ENCODE measurements at regions not wholly inside any gene's neighbourhood (a gene's known extent, or its start where the extent isn't known, plus 50 kb on each side); places are given as distances from the start of the nearest gene placed in this dataset.

DNA sequence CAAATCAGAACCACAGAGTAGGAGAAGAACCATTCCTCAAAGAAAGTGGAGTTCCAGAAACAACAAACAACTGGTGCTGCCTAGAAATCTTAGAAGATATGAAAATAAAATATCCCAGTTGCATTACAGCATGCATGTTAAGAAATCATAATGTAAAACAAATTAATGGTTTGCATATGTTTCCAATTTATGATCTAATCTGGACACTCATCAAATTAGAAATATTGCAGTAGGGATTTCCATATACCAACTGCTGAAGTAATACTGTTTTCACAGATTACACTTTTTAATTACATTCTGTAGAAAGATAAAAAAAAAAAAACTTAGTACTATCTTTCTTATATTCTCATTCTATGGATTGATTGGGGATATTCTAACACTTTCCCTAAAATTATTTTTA is 1034.6 kb upstream of the C9orf72 start:
- Histone ChIP-seq H3K79me2 (ENCODE audit: insufficient read depth, low read length) (no peaks in the 10 kb centered on the region), H3K4me3 (ENCODE audit: low read depth, low read length, poor library complexity, severe bottlenecking) (no peak overlapping the region), H3K9me3 (ENCODE audit: low read length) (no peaks in the 10 kb centered on the region), H3K27me3 (ENCODE audit: insufficient read depth, low read length) (no peaks in the 10 kb centered on the region), H3K27ac (ENCODE audit: low read depth, low read length, poor library complexity, severe bottlenecking) (no peak overlapping the region), H3K9ac (ENCODE audit: low read length) (no peak overlapping the region), H4K20me1 (ENCODE audit: insufficient read depth, low read length) (no peaks in the 10 kb centered on the region), H3K36me3 (ENCODE audit: insufficient read depth, low read length) (no peaks in the 10 kb centered on the region), H3K4me2 (ENCODE audit: low read length) (no peak overlapping the region), H3K9me2 (ENCODE audit: low read depth, low read length) (no peaks in the 10 kb centered on the region), H3K4me1 (ENCODE audit: insufficient read depth, low read length, severe bottlenecking) (no peaks in the 10 kb centered on the region), H3F3A (ENCODE audit: insufficient read depth, low read length) (no peaks in the 10 kb centered on the region), H2AFZ (ENCODE audit: low read length) (no peak overlapping the region)
- TF ChIP-seq, protein P1, sequence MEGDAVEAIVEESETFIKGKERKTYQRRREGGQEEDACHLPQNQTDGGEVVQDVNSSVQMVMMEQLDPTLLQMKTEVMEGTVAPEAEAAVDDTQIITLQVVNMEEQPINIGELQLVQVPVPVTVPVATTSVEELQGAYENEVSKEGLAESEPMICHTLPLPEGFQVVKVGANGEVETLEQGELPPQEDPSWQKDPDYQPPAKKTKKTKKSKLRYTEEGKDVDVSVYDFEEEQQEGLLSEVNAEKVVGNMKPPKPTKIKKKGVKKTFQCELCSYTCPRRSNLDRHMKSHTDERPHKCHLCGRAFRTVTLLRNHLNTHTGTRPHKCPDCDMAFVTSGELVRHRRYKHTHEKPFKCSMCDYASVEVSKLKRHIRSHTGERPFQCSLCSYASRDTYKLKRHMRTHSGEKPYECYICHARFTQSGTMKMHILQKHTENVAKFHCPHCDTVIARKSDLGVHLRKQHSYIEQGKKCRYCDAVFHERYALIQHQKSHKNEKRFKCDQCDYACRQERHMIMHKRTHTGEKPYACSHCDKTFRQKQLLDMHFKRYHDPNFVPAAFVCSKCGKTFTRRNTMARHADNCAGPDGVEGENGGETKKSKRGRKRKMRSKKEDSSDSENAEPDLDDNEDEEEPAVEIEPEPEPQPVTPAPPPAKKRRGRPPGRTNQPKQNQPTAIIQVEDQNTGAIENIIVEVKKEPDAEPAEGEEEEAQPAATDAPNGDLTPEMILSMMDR (IDR thresholded peaks at IDR 0.05; ENCODE audit: low read length) = no peak
- no peak for TF ChIP-seq EZH2 (IDR thresholded peaks at IDR 0.05; ENCODE audit: borderline replicate concordance, low read length)

DNA sequence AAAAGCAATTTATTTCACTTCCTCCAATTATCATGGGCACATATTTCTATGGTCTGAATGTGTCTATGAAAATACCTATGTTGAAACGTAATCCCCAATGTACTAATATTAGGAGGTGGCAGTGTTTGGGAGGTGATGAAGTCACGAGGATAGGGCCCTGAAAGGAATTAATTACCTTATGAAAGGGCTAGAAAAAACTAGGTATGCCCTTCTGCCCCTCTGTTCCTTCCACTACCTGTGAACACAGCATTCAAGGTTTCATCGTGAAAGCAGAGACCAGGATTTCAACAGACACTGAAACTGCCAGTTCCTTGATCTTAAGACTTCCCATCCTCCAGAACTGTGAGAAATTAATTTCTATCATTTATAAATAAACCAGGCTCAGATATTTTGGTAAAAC is 1037.1 kb upstream of the C9orf72 start:
- Histone ChIP-seq H3K79me2 (ENCODE audit: insufficient read depth, low read length) (no peaks in the 10 kb centered on the region), H3K4me3 (ENCODE audit: low read depth, low read length, poor library complexity, severe bottlenecking) (no peak overlapping the region), H4K20me1 (ENCODE audit: insufficient read depth, low read length) (no peaks in the 10 kb centered on the region), H3K9ac (ENCODE audit: low read length) (no peak overlapping the region), H3F3A (ENCODE audit: insufficient read depth, low read length) (no peaks in the 10 kb centered on the region), H3K9me3 (ENCODE audit: low read length) (no peaks in the 10 kb centered on the region), H3K9me2 (ENCODE audit: low read depth, low read length) (no peaks in the 10 kb centered on the region), H3K36me3 (ENCODE audit: insufficient read depth, low read length) (no peaks in the 10 kb centered on the region), H3K4me2 (ENCODE audit: low read length) (no peak overlapping the region), H3K27me3 (ENCODE audit: insufficient read depth, low read length) (no peaks in the 10 kb centered on the region), H3K4me1 (ENCODE audit: insufficient read depth, low read length, severe bottlenecking) (no peaks in the 10 kb centered on the region), H3K27ac (ENCODE audit: low read depth, low read length, poor library complexity, severe bottlenecking) (no peak overlapping the region), H2AFZ (ENCODE audit: low read length) (no peak overlapping the region)
- no peak for TF ChIP-seq EZH2 (IDR thresholded peaks at IDR 0.05; ENCODE audit: borderline replicate concordance, low read length)
- TF ChIP-seq, protein P1 (IDR thresholded peaks at IDR 0.05; ENCODE audit: low read length) = no peak

DNA sequence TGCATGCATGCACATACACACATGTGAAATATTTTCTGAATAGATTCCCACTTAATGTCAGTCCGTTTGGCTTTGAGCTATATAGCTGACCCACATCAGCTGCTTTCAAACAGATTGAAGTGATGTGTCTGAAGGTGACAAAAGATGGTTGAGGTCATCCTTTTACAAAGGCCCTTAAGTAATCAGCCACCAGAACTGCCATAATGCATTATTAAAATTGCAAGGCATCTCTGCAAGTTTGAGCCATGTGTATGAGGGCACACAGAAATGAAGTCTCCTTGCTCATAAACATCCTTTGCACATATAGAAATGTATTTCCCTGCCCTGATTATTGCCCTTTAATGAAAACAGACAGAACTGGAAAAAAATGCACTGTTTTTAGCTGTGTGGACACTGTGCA is 1043.0 kb upstream of the C9orf72 start:
- Histone ChIP-seq H3K4me1 (ENCODE audit: insufficient read depth, low read length, severe bottlenecking) (no peaks in the 10 kb centered on the region), H4K20me1 (ENCODE audit: insufficient read depth, low read length) (no peaks in the 10 kb centered on the region), H3K9ac (ENCODE audit: low read length) (no peak overlapping the region), H3K4me3 (ENCODE audit: low read depth, low read length, poor library complexity, severe bottlenecking) (no peak overlapping the region), H3K9me3 (ENCODE audit: low read length) (no peaks in the 10 kb centered on the region), H3K27ac (ENCODE audit: low read depth, low read length, poor library complexity, severe bottlenecking) (no peak overlapping the region), H3K9me2 (ENCODE audit: low read depth, low read length) (no peaks in the 10 kb centered on the region), H3K79me2 (ENCODE audit: insufficient read depth, low read length) (no peaks in the 10 kb centered on the region), H3K27me3 (ENCODE audit: insufficient read depth, low read length) (no peaks in the 10 kb centered on the region), H3K4me2 (ENCODE audit: low read length) (no peak overlapping the region), H2AFZ (ENCODE audit: low read length) (no peak overlapping the region), H3K36me3 (ENCODE audit: insufficient read depth, low read length) (no peaks in the 10 kb centered on the region), H3F3A (ENCODE audit: insufficient read depth, low read length) (no peaks in the 10 kb centered on the region)
- no peak for TF ChIP-seq EZH2 (IDR thresholded peaks at IDR 0.05; ENCODE audit: borderline replicate concordance, low read length)
- TF ChIP-seq, protein P1 (IDR thresholded peaks at IDR 0.05; ENCODE audit: low read length) = no peak
